ENCODE measurements at regions not wholly inside any gene's neighbourhood (a gene's known extent, or its start where the extent isn't known, plus 50 kb on each side); places are given as distances from the start of the nearest gene placed in this dataset.

GRCh38 chr16:48818257-48818656 lies 208.3 kb upstream of the N4BP1 start:
- TF ChIP-seq JUND (IDR thresholded peaks at IDR 0.05; ENCODE audit: low read depth) = no peak
- DNase-seq (ENCODE audit: low read depth in 1 of 2, low spot score in 1 of 2) = no peak
- in situ Hi-C loops (cut with HindIII; ENCODE audit: low pct_unique_long_range_greater_than_20kb, low sequenced_read_pairs) = no loop called here

GRCh38 chr16:48817032-48817431 lies 207.1 kb upstream of the N4BP1 start:
- in situ Hi-C loops (cut with HindIII; ENCODE audit: low pct_unique_long_range_greater_than_20kb, low sequenced_read_pairs) = no loop called here
- DNase-seq (ENCODE audit: low read depth in 1 of 2, low spot score in 1 of 2) = no peak
- TF ChIP-seq JUND (IDR thresholded peaks at IDR 0.05; ENCODE audit: low read depth) = no peak

GRCh38 chr16:48816393-48816792 lies 206.4 kb upstream of the N4BP1 start:
- no peak for TF ChIP-seq JUND (IDR thresholded peaks at IDR 0.05; ENCODE audit: low read depth)
- in situ Hi-C loops (cut with HindIII; ENCODE audit: low pct_unique_long_range_greater_than_20kb, low sequenced_read_pairs) = no loop called here
- no peak for DNase-seq (ENCODE audit: low read depth in 1 of 2, low spot score in 1 of 2)

- in situ Hi-C loops (cut with HindIII; ENCODE audit: low pct_unique_long_range_greater_than_20kb, low sequenced_read_pairs) = no loop called here
- no peak for DNase-seq (ENCODE audit: low read depth in 1 of 2, low spot score in 1 of 2)
- no peak for TF ChIP-seq JUND (IDR thresholded peaks at IDR 0.05; ENCODE audit: low read depth)
Observed at GRCh38 chr16:48814994-48815393, 205.0 kb upstream of the N4BP1 start.

GRCh38 chr16:48813485-48813884 lies 203.5 kb upstream of the N4BP1 start:
- in situ Hi-C loops (cut with HindIII; ENCODE audit: low pct_unique_long_range_greater_than_20kb, low sequenced_read_pairs) = no loop called here
- TF ChIP-seq JUND (IDR thresholded peaks at IDR 0.05; ENCODE audit: low read depth) = no peak
- no peak for DNase-seq (ENCODE audit: low read depth in 1 of 2, low spot score in 1 of 2)

- in situ Hi-C loops (cut with HindIII; ENCODE audit: low pct_unique_long_range_greater_than_20kb, low sequenced_read_pairs) = no loop called here
- DNase-seq (ENCODE audit: low read depth in 1 of 2, low spot score in 1 of 2) = no peak
- no peak for TF ChIP-seq JUND (IDR thresholded peaks at IDR 0.05; ENCODE audit: low read depth)
Observed at GRCh38 chr16:48812856-48813255, 202.9 kb upstream of the N4BP1 start.

- TF ChIP-seq JUND (IDR thresholded peaks at IDR 0.05; ENCODE audit: low read depth) = no peak
- no peak for DNase-seq (ENCODE audit: low read depth in 1 of 2, low spot score in 1 of 2)
- in situ Hi-C loops (cut with HindIII; ENCODE audit: low pct_unique_long_range_greater_than_20kb, low sequenced_read_pairs) = no loop called here
Observed at GRCh38 chr16:48811478-48811877, 201.5 kb upstream of the N4BP1 start.

- DNase-seq (ENCODE audit: low read depth in 1 of 2, low spot score in 1 of 2) = no peak
- in situ Hi-C loops (cut with HindIII; ENCODE audit: low pct_unique_long_range_greater_than_20kb, low sequenced_read_pairs) = no loop called here
Observed at GRCh38 chr16:48810803-48811453, 200.9 kb upstream of the N4BP1 start.

GRCh38 chr16:48810436-48810802 lies 200.4 kb upstream of the N4BP1 start:
- no peak for DNase-seq (ENCODE audit: low read depth in 1 of 2, low spot score in 1 of 2)
- in situ Hi-C loops (cut with HindIII; ENCODE audit: low pct_unique_long_range_greater_than_20kb, low sequenced_read_pairs) = no loop called here
- no peak for TF ChIP-seq JUND (IDR thresholded peaks at IDR 0.05; ENCODE audit: low read depth)

More at GRCh38 chr16:48810803-48811453, 200.9 kb upstream of the N4BP1 start:
- no peak for TF ChIP-seq JUND (IDR thresholded peaks at IDR 0.05; ENCODE audit: low read depth)

GRCh38 chr16:48790151-48790550 lies 180.2 kb upstream of the N4BP1 start:
- no peak for DNase-seq (ENCODE audit: low read depth in 1 of 2, low spot score in 1 of 2)
- TF ChIP-seq JUND (IDR thresholded peaks at IDR 0.05; ENCODE audit: low read depth) = no peak
- in situ Hi-C loops (cut with HindIII; ENCODE audit: low pct_unique_long_range_greater_than_20kb, low sequenced_read_pairs) = no loop called here

- TF ChIP-seq JUND (IDR thresholded peaks at IDR 0.05; ENCODE audit: low read depth) = no peak
- no peak for DNase-seq (ENCODE audit: low read depth in 1 of 2, low spot score in 1 of 2)
- in situ Hi-C loops (cut with HindIII; ENCODE audit: low pct_unique_long_range_greater_than_20kb, low sequenced_read_pairs) = no loop called here
Observed at GRCh38 chr16:48788475-48788874, 178.5 kb upstream of the N4BP1 start.

- no peak for TF ChIP-seq JUND (IDR thresholded peaks at IDR 0.05; ENCODE audit: low read depth)
- in situ Hi-C loops (cut with HindIII; ENCODE audit: low pct_unique_long_range_greater_than_20kb, low sequenced_read_pairs) = no loop called here
- no peak for DNase-seq (ENCODE audit: low read depth in 1 of 2, low spot score in 1 of 2)
Observed at GRCh38 chr16:48745541-48745940, 135.6 kb upstream of the N4BP1 start.

- no peak for DNase-seq (ENCODE audit: low read depth in 1 of 2, low spot score in 1 of 2)
- TF ChIP-seq JUND (IDR thresholded peaks at IDR 0.05; ENCODE audit: low read depth) = no peak
- in situ Hi-C loops (cut with HindIII; ENCODE audit: low pct_unique_long_range_greater_than_20kb, low sequenced_read_pairs) = no loop called here
Observed at GRCh38 chr16:48740964-48741363, 131.0 kb upstream of the N4BP1 start.

- TF ChIP-seq JUND (IDR thresholded peaks at IDR 0.05; ENCODE audit: low read depth) = no peak
- no peak for DNase-seq (ENCODE audit: low read depth in 1 of 2, low spot score in 1 of 2)
- in situ Hi-C loops (cut with HindIII; ENCODE audit: low pct_unique_long_range_greater_than_20kb, low sequenced_read_pairs) = no loop called here
Observed at GRCh38 chr16:48734220-48734619, 124.2 kb upstream of the N4BP1 start.

All from T47D (cell line).